SIG-M5 (cell line): ENCODE measurements at regions not wholly inside any gene's neighbourhood (a gene's known extent, or its start where the extent isn't known, plus 50 kb on each side); places are given as distances from the start of the nearest gene placed in this dataset.

Source experiments
- DNase-seq: peaks from one replicate; lab custom pipeline; 2025; lab: John Stamatoyannopoulos, UW

DNA sequence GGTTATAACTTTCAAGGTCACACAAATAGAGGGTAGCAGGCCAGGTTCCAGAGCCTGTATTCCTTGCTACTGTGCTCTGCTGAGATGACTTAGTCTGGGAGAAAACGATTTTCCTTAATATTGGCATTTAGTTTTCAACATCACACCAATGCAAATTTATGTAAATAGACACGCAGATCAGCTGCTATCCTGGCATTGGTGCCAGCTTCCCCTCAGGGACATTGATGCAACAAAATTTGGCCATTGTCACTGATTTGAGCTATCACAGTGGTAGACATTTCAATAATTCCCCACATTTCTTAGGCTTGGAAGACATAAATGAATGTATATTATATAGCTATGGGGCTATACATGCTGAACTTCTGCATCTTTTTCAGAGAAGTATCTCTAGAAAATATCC is 71.6 kb upstream of the ASTN2 start:
- DNase-seq, result no peak

DNA sequence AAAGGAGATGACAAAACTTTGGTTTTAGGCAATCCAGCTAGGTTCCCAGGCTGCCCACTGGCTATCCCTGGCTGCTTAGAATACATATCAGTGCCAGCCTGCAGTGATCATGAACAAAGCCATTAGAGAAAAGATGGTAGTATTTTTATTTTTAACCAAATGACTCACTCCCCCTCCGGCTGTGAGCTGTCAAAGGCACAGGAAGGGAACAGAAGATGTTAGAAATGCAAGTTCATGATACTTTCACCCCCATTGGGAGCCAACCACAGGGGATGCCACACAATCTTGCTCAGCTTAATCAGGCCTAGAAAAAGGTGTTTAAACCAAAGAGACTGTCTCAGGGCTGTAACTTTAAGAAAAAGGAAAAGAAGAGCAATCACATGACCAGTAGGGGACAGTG is 70.3 kb upstream of the ASTN2 start:
- DNase-seq, result no peak

DNA sequence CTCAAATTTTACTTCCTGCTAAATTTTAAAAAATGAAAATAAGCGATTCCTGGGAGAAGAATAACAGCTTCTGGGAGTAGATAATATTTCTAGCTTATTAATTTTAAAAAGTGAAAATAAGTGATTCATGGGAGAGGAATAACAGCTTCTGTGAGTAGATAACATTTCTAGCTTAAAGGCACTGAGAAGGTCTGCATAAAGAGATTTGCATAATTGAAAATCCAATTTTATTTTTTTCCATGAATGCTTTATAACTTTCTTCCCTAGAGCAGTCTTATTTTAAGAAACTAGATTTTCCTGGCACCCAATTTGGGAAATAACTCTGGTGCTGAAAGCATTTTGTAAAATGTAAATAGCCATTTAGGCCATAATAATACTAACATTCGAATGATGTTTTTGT is 65.9 kb upstream of the ASTN2 start:
- no peak for DNase-seq

DNA sequence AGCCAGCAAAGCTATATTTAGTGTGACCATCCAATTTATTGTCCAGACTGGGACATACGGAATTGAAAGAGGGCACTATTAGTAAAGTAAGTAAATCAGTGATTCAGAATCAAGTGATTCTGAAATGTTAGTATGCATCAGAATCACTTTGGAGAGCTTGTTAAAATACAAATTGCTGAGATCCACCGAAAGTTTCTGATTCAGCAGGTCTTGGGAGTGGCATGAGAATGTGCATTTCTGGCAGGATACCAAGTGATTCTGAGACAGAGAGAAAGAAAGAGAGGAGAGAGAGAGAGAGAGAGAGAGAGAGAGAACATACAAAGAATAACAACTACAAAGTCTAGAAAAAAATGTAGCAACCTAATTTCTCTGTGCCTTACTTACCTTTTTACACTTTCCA is 65.4 kb upstream of the ASTN2 start:
- no peak for DNase-seq

DNA sequence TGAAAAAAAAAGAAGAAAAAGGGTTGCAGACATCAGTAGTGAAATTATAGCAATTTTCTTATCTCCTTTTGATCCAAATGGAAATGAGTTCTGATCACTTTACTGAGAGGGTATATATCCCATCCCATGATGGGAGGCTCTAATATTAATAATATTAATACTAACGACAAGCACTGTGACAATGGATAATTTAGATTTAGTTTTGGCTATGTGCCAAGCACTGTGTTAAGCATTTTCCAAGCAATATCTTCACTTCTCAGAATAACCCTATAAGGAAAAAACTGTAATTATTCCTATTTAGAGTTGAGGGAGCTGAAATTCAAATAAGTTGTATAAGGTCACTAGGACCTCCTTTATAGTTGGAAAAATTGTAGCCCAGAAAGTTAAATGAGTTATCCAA is 58.4 kb upstream of the ASTN2 start:
- no peak for DNase-seq

DNA sequence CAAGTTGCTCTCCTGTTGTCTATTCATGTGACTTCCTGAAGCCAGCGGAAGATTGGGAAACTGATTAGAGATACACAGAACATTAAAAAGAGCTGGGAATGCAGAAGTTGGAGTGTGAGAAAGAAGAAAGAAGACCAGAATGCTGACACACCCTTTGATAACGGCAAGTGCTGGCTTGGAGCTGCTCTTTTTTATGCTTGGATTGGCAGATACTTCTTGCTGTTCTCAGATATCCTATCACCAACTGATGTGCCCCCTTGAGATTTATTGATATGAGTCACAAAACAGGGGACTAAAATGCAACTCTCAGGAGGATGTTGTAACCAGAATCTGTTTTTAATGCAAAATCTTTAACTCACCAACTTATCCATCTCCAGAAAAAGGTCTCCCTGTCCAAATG is 56.0 kb upstream of the ASTN2 start:
- no peak for DNase-seq

DNA sequence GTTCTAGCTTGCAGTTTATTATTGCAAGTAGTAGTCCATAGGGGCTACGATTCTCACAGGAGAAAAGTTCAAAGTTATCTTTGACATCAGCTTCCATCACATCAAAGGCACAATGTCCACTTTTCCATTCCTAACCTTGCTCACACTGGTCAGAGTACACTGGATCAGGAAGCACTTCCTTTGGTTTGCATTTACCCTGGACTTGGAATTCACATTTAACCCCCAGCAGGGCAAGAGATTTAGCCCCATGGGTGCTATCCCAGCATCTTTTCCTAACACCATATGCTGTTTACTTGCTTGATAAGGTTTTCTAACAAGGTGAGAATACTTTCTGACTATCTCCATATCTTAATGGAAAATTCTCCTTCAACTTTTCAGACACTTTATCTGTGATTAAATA is 55.6 kb upstream of the ASTN2 start:
- DNase-seq, result no peak

DNA sequence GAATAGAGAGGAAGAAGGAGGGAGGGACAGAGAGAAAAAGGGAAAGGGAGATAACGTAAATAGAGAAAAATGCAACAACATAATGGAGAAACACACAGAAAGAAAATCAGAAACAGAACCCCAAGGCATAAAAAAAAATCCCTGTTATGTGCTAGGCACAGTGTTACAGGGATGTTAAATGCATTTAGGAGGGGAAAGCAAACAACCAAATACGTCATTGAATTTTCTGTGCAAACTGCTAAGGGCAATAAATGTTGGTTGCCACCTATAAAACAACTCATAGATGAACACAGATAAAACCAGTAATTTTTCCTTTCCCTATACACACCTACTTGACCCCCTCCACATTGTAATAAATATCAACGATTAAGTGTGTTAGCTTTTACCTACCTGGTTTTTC is 51.3 kb upstream of the ASTN2 start:
- no peak for DNase-seq

DNA sequence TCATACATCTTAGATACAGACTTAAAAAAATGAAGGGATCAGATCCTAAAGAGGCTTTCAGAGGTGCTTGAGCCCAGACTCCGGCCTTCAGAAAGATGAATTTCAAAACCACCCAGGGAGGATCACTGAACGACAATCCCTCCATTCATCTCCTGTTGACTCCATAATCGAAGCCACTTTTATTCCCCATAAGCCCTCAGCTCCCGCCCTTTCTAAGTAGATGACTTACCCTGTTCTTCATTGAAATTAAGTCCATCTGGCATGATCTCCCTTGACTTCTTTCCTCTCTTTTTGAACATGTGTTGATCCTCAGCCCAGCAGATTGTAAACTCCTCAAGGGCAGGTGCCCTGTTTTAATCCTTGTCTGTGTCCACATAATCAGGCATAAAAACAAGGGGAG is 50.8 kb upstream of the ASTN2 start:
- DNase-seq, result no peak

DNA sequence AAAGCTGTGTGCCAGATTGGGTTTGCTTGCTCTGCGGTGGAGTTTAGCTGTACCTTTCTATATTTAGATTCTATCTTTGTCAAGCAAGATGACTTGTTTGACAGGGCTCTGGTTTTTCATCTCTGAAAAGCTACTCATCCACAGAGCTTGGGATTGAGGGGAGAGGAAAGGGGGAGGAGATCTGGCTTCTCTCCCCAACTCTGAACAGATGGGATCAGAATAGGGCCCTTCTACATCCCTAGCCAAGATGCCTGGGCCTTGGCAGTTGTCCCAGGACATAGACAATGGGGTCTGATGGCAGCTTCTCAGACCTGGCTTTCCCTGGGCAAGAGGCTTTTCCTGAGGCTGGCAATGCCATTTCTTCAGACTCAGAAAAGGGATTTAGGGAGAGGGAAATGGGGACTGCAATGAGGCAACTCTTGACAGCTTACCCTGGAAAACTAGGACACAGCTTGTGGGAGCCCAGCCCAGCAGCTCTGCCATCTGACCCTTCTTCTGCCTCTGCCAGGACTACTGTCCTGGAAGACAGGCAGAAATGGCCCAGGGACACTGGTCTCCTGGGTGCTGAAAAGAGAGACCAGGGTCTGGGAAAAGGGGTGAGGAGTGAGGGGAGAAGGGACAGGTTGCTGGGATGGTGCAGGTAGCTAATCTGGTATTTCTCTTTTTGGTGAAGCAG is 50.2 kb upstream of the ASTN2 start:
- DNase-seq, result no peak
